NCI-H1417 treated with DMSO at 0.1 percent for 48 hours (cell line): ENCODE measurements at regions not wholly inside any gene's neighbourhood (a gene's known extent, or its start where the extent isn't known, plus 50 kb on each side); places are given as distances from the start of the nearest gene placed in this dataset.

Experiments used
- DNase-seq: peaks from one replicate; lab custom pipeline; 2025; lab: John Stamatoyannopoulos, UW

GRCh38 chr14:22415605-22415959 lies 173.4 kb downstream of the DAD1 start:
- no peak for DNase-seq

- no peak for DNase-seq
These were observed 174.0 kb downstream of the DAD1 start for GRCh38 chr14:22414876-22415604.

GRCh38 chr14:22412926-22413411 lies 176.1 kb downstream of the DAD1 start:
- no peak for DNase-seq

DNA sequence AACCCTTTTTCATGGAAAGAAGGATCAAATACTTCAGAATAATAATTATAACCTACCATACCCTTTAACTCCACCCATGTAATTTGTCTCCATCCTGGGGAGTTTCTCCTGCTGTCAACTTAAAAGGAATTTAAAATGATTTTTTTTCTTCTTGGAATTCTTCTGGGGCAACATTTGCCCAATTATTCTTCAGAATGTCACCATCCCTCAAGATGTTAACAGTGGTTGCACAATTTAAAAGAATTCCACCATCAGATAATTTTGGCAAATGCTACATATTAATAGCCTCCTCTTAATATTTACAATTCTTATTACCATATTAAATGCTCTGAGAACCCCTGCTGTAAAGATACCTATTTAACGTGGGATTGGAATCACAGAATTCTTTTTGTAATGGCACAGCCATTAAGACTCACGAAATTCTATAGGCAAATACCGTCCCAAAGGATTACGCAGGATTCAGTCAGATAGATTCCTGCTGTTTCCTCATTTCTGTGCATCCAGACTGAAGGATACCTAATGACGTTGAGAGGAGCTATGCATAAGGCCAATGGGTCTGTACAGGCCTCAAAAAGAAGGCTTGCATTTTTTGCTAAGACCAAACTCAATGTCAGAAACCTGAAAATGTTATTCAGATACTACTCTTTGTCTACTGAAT lies 177.5 kb downstream of the DAD1 start:
- no peak for DNase-seq

DNA sequence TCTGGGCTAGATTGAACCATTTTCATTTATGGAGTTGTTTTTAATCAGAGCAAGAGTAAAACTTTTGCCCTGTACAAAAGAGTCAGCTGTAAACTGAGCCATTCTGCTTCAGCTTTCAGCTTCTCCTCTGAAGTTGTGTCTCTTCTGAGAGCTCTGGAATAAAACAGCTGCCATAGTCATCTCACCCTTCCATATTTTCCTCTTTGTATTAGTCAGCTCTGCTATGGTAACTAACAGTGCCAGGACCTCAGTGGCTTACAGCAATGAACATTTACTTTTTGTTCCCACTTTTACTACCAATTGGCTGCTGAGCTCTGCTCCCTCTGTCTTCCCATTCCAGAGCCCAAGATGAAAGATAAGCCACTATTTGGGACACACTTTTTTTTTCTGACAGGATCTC lies 178.5 kb downstream of the DAD1 start:
- no peak for DNase-seq

- DNase-seq = no peak
These were observed 180.0 kb downstream of the DAD1 start for GRCh38 chr14:22409006-22409405.

DNA sequence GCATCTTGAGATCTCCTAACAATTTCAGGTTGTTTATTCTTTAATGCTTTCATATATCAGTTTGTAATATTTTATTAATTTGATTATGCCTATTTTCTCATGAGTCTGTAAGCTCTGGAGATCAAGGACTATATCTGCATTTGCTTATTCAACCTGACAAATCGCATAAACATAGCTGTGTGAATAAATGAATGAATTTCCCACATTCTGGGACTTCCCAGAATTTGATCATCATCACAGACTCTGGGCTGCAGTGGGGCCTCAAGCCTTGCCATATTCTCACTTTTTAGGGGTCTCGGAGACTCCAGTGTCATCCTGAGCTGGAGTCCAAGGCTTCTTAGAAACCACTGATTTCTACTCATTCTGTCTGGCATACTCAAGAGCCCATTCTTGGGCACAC lies 180.5 kb downstream of the DAD1 start:
- no peak for DNase-seq

DNA sequence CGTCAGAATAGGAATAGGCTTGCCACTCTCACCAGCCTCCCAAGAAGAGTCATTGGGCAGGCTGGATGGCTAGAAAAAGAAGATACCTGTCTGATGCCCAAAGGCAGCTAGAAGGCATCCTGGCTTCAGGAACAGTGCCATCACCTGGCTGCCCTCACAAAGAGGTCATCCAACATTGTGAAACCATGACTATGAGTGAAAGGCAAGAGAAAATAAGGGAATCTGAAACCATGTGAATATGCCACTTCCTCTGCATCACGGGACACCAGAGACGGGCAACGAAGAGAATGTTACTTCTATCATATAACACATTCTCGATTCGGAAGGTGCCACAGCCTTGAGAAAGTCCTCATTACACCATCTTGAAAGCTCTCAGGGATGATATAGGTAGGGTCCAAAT lies 182.0 kb downstream of the DAD1 start:
- no peak for DNase-seq

- DNase-seq = no peak
These were observed 183.8 kb downstream of the DAD1 start for GRCh38 chr14:22405201-22405600.

DNA sequence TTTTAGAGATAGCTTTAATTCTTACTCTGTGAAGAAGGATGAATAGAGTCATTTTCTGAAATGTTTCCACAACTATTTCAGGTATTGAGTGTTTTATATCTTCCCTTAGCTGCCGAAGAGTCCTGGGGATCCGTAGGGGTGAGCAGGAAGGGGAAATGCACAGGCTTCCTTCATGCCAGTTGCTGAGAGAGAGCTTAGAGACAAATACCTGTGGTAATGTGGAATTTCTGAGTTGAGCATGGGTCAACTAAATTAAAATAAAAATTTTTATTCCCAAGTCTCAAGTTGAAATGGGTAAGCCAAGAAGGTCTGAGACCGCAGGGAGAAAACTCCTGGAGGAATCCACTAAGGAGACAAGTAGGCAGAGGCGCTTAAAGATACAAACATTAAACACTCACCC lies 185.7 kb downstream of the DAD1 start:
- DNase-seq = no peak

- DNase-seq = no peak
These were observed 188.3 kb downstream of the DAD1 start for GRCh38 chr14:22400655-22401259.

GRCh38 chr14:22399776-22400175 lies 189.2 kb downstream of the DAD1 start:
- no peak for DNase-seq

- no peak for DNase-seq
These were observed 191.7 kb downstream of the DAD1 start for GRCh38 chr14:22397221-22397737.

GRCh38 chr14:22395803-22396202 lies 193.2 kb downstream of the DAD1 start:
- no peak for DNase-seq

DNA sequence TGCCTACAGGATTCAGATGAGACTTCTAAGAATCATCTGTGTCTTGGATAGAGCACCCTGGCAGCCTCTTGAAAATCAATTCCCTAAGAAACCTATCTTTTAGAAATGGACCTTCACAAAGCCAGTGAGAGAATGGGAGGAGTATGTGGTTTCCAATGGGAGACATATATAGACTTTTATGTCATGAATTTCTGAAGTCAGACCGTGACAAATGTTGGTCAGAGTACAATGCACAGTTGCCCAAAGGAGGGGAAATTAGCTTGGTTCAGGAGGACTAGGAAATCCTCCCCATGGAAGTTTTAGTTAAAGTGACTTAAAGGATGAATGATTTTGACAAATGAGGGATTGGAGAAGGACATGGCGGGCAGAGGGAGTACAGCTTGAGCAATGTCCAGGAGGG lies 194.4 kb downstream of the DAD1 start:
- no peak for DNase-seq

DNA sequence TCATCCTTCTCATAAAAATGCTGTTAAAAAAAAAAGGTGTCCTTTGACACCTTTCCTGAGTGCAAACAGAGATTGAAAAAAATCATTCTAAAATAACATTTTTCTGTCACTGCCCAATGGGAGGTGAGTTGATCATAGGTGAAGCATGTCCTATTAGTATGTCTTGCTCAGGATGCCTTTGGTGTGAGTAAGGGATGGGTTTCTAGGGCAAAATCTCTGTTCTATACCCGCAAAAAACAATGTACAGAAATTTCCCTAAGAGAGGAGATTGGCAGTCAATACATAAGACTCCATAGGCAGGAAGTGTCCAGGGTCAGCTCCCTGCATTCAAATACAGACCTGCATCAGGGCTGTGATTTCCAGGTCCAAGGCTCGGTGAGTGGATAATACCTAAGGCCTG lies 195.2 kb downstream of the DAD1 start:
- no peak for DNase-seq

DNA sequence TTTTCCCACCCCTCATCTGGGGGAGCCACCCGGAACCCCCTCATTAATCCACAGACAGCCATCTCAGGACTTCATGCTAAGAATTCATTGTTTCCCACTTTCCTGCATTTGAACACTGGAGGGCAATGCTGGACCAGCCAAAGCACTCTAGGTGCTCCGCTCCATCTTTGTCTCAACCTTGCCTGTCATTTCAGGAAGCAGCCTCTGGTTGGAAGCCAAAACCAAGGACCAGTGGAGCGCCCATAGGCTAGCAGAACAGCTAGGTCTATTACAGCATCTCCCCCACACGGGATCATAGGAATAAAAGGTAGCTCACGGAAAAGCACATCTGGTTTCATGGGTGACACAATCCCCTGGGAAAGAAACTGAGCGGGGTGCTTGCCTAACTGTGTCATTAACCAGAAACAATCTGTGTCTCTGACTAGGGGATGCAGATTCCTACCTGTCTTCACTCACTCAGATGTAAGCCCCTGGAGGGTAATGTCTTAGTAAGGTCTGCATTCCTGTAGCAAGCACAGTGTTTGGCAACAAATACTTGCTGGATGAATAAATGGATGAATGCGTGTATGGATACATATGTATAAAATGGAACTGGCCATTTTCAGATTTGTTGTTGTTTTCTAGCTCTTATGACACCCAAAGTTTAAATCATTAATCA lies 197.0 kb downstream of the DAD1 start:
- no peak for DNase-seq

- DNase-seq = no peak
These were observed 198.1 kb downstream of the DAD1 start for GRCh38 chr14:22390824-22391461.

- DNase-seq = no peak
These were observed 198.8 kb downstream of the DAD1 start for GRCh38 chr14:22390195-22390594.

DNA sequence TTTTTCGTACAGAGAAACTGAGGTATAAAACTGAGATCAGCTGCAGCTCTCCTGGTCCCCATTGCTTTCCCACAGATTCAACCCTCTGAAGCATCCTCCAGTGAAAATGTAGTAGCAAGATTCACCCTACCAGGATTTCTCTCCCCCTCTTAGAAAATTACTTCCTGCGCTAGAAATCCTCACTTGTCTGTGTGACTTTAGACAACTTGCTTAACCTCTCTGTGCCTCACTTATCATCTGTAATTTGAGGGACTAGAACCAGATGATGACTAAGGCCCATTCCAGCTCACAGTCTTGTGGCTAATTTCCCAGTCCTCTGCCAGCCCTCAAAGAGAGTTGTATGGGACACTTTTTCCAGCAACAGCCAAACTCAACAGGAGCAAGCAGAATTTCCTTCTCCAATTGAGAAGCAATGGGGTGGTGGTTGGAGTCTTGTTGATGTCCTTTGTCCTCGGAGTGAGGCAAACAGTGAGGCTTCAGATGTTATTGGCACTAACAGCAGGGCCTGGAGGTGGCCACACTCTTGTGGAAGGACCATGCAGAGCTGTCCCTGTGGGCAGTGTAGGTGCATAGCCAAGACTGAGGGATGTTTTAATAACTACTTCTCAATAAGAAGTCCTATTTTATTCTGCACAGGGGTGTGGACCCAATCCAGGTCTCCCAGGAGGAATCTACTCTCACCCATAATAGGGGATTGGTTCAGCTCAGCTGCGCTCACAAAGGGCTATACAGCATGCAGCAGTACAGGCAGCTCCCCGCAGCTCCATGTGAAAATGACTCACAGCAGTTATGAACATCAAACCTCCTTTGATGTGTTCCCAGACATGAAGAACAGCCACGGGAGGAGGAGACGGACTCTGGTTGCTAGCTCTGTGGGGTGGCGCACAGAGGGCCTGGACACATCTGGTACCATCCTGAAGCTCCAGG lies 200.1 kb downstream of the DAD1 start:
- DNase-seq = no peak

DNA sequence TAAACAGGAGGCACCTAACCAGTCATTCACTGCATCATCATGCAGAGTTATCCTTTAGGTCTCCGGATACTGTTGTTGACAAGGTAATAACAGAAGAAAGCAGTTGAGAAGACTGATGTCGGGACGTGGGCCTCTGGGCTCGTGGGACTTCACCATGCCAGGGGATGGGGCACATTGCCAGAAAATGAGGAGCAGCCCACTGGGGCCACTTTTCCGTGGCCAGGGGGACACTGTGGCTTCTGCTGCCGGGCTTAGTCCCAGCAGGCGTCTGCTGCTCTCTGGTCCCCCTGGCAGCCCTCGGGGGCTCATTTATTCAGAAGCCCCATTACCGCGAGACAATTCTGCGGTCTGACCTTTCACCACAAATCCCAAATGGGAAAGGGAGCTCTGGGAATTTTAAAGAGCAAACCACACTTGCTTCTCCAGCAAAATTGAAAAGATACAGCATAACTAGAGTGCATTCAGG lies 201.2 kb downstream of the DAD1 start:
- DNase-seq = no peak
